SK-N-SH treated with all-trans-retinoic acid at 6 μM for 48 hours (cell line): ENCODE measurements at regions not wholly inside any gene's neighbourhood (a gene's known extent, or its start where the extent isn't known, plus 50 kb on each side); places are given as distances from the start of the nearest gene placed in this dataset.

ENCODE experiments used
- GLIS3 ChIP-seq: fragments of 250-450 bp; sonication (Bioruptor Pico); IDR thresholded peaks from 2 replicates; pipeline ENCODE4 v1.5.0; 2020; ENCODE audit warnings: mild to moderate bottlenecking, moderate library complexity
- POU6F1 ChIP-seq: fragments of 250-450 bp; sonication (Bioruptor Pico); IDR thresholded peaks from 2 replicates; pipeline ENCODE4 v1.8.0; 2021; ENCODE audit warnings: low read depth, mild to moderate bottlenecking, moderate library complexity, borderline replicate concordance
- SNAI2 ChIP-seq: fragments of 250-450 bp; sonication (Bioruptor Pico); IDR thresholded peaks from 2 replicates; pipeline ENCODE4 v1.5.0; 2020; ENCODE audit warnings: mild to moderate bottlenecking, moderate library complexity
- ZNF8 ChIP-seq: fragments of 450-650 bp; formaldehyde crosslinking; IDR thresholded peaks from 2 replicates; pipeline ENCODE4 v1.5.0; 2020; ENCODE audit warnings: mild to moderate bottlenecking, moderate library complexity
- TF ChIP-seq, protein P1 (sequence below): fragments of 250-450 bp; sonication (Bioruptor Pico); IDR thresholded peaks from 2 replicates; pipeline ENCODE4 v1.8.0; 2020; ENCODE audit warnings: mild to moderate bottlenecking, moderate library complexity, borderline replicate concordance
- TF ChIP-seq, protein P2 (sequence below): fragments of 250-450 bp; sonication (Bioruptor Pico); IDR thresholded peaks from 2 replicates; pipeline ENCODE4 v1.5.1; 2021; ENCODE audit warnings: mild to moderate bottlenecking, moderate library complexity

DNA sequence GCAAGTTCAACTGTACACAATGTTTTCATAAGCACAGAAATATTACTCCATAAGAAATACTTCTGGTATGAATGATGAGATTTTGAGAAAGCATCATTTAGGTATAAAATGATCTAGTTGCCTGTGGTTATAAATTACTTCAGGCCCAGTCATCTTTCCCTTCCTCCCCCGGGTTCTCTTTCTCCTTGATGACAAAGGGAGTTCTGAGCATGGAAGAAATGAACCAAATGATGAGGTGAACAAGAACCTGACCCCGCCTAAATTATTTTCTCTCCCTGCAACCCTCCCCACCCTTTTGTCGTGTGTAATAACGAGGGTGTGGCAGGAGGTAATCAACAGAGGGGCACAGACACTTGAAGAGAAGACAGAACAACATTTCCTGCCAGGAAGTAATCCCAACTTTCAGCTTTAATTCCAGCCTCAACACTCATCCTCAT lies 319.6 kb upstream of the SP8 start:
- no peak for TF ChIP-seq POU6F1 (CRISPR knock-in tag)
- TF ChIP-seq GLIS3 = no peak
- TF ChIP-seq, protein P1, sequence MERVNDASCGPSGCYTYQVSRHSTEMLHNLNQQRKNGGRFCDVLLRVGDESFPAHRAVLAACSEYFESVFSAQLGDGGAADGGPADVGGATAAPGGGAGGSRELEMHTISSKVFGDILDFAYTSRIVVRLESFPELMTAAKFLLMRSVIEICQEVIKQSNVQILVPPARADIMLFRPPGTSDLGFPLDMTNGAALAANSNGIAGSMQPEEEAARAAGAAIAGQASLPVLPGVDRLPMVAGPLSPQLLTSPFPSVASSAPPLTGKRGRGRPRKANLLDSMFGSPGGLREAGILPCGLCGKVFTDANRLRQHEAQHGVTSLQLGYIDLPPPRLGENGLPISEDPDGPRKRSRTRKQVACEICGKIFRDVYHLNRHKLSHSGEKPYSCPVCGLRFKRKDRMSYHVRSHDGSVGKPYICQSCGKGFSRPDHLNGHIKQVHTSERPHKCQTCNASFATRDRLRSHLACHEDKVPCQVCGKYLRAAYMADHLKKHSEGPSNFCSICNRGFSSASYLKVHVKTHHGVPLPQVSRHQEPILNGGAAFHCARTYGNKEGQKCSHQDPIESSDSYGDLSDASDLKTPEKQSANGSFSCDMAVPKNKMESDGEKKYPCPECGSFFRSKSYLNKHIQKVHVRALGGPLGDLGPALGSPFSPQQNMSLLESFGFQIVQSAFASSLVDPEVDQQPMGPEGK = no peak
- TF ChIP-seq, protein P2, sequence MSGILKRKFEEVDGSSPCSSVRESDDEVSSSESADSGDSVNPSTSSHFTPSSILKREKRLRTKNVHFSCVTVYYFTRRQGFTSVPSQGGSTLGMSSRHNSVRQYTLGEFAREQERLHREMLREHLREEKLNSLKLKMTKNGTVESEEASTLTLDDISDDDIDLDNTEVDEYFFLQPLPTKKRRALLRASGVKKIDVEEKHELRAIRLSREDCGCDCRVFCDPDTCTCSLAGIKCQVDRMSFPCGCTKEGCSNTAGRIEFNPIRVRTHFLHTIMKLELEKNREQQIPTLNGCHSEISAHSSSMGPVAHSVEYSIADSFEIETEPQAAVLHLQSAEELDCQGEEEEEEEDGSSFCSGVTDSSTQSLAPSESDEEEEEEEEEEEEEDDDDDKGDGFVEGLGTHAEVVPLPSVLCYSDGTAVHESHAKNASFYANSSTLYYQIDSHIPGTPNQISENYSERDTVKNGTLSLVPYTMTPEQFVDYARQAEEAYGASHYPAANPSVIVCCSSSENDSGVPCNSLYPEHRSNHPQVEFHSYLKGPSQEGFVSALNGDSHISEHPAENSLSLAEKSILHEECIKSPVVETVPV (CRISPR knock-in tag) = no peak
- no peak for TF ChIP-seq ZNF8 (CRISPR knock-in tag)
- no peak for TF ChIP-seq SNAI2 (CRISPR knock-in tag)
